Activated naive CD4-positive, alpha-beta T cell treated with anti-CD3 and anti-CD28 coated beads, Interleukin-2, amount 50 U/mL, for 72 hours (primary cell): ENCODE measurements at regions not wholly inside any gene's neighbourhood (a gene's known extent, or its start where the extent isn't known, plus 50 kb on each side); places are given as distances from the start of the nearest gene placed in this dataset.
"Not testable (repeated sequence)": the region's sequence is repeated elsewhere in the genome, so short reads cannot be mapped to it uniquely, and the experiment has no call there.

ENCODE experiments used
- ATAC-seq, 2 donors: fragments of 150-1000 bp; cut with Tn5 transposase; 2 replicates each; pipeline ENCODE4 v1.10.0; 2021; ENCODE audit warnings: mild to moderate bottlenecking in 2 of 2, moderate library complexity in 2 of 2
- DNase-seq, 2 donors: peaks; one replicate each; pipeline ENCODE4 v3.0.0; 2021 to 2022; ENCODE audit warnings: low spot score in 2 of 2
- H3K27ac Mint-ChIP-seq, 2 donors: one replicate each; pipeline ENCODE4 v1.8.0; 2022; ENCODE audit warnings: mild to moderate bottlenecking in 2 of 2, mixed read lengths in 2 of 2
- H3K36me3 Mint-ChIP-seq, 2 donors: one replicate each; pipeline ENCODE4 v1.8.0; 2022; ENCODE audit warnings: mixed read lengths in 2 of 2
- H3K9me3 Mint-ChIP-seq, 2 donors: one replicate each; pipeline ENCODE4 v1.8.0; 2022; ENCODE audit warnings: mixed read lengths in 2 of 2

- no peak for ATAC-seq
- DNase-seq, result no peak
- Mint-ChIP-seq H3K27ac (no peak overlapping the region), H3K36me3 (no peaks in the 10 kb centered on the region), H3K9me3 (peaks cover 6 to 9% of the 10 kb centered on the region in 2 donors)
Observed at GRCh38 chr1:74908797-74909196, 175.8 kb downstream of the TYW3 start.

GRCh38 chr1:74913978-74914377 is 181.0 kb downstream of the TYW3 start:
- Mint-ChIP-seq H3K27ac (no peak overlapping the region), H3K36me3 (no peaks in the 10 kb centered on the region), H3K9me3 (peaks cover 21 to 32% of the 10 kb centered on the region in 2 donors)
- ATAC-seq (no peak), DNase-seq (no peak)

DNA sequence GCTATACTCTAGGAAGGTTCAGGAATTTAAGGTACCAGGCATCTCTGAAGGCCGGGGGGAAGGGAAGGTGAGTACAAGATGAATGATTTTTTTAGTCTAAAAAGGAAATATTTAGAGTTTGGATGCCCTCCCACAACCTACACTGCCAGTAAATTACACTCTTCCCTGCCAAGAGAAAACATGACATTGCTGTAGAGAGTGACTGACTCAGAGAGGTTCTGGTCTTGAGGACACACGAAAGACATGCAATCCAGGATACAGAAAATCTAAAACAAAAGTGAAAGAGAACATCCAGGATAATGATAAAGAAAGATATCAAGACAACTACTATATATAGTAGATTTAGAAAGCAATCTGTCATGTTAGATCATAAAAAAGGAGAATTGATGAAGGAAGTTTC is 200.5 kb downstream of the TYW3 start:
- DNase-seq (no peak), ATAC-seq (no peak)
- Mint-ChIP-seq H3K36me3 (no peaks in the 10 kb centered on the region), H3K27ac (no peak overlapping the region), H3K9me3 (peaks cover 11 to 18% of the 10 kb centered on the region in 2 donors)

DNA sequence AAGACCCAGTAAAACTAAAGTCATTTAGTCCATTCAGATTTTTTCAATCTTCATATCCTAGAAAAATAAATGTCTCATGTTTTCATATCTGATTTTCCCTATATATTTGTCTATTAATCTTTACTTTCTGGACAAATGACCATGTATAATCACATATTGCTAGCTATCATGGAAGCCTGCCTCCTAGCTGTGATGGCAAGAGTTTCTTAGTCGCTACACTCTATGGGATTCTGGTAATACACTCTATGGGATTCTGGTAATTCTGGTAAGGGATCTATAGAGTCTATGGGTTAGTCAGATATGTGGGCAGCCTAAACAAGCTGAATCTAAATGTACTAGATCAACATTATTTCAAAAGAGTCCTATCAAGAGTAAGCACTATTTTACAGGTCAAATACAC is 198.7 kb upstream of the LHX8 start:
- H3K36me3 Mint-ChIP-seq, result no peaks in the 10 kb centered on the region
- DNase-seq, result no peak
- peaks cover 8 to 12% of the 10 kb centered on the region in 2 donors for H3K9me3 Mint-ChIP-seq
- H3K27ac Mint-ChIP-seq, result no peak overlapping the region
- ATAC-seq, result no peak

DNA sequence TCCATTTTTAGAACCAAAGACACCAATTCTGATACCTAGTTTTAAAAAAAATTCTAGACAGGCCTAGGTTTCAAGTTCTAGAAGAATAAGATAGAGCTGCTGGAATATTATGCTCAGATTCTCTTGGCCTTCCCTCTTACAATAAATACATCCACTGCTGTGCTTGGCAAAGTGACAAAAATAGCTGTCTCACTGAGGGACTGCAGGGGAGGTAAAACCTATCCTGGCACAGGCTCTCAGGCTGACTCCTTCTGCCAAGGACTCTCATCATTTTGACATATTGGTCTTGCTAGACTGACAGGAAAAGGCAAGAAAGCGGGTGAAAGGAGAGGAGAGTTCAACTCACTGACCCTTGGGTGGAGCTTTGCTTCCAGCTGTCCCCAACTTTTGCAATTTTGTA is 197.0 kb upstream of the LHX8 start:
- DNase-seq, result no peak
- H3K36me3 Mint-ChIP-seq, result no peaks in the 10 kb centered on the region
- H3K9me3 Mint-ChIP-seq, result peaks cover 14 to 17% of the 10 kb centered on the region in 2 donors
- ATAC-seq, result no peak
- no peak overlapping the region for H3K27ac Mint-ChIP-seq

- DNase-seq (no peak), ATAC-seq (no peak)
- Mint-ChIP-seq H3K9me3 (peaks cover 14 to 18% of the 10 kb centered on the region in 2 donors), H3K36me3 (no peaks in the 10 kb centered on the region), H3K27ac (no peak overlapping the region)
Observed at GRCh38 chr1:74943046-74943445, 191.1 kb upstream of the LHX8 start.

DNA sequence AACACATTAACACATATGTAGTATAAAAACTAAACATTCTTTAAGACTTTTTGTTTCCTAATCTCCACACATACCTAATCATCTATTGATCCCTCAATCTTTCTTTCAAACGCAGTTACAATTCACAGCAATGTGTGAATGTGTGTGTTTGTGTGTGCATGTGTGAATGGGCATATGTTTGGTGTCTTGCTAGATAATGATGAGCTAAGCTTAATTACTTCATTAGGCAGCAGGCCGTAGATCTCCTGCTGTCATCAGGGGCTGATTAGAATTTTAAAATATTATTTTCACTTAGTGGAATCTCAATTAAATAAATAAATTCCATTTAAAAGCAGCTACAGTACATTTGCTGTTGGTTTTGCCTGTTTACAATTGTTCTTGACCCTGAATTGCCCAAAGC is 187.8 kb upstream of the LHX8 start:
- H3K27ac Mint-ChIP-seq, result no peak overlapping the region
- peaks cover 10 to 16% of the 10 kb centered on the region in 2 donors for H3K9me3 Mint-ChIP-seq
- no peaks in the 10 kb centered on the region for H3K36me3 Mint-ChIP-seq
- DNase-seq, result no peak
- no peak for ATAC-seq

GRCh38 chr1:74949348-74949747 is 184.8 kb upstream of the LHX8 start:
- not testable (repeated sequence) for H3K27ac Mint-ChIP-seq, DNase-seq, H3K36me3 Mint-ChIP-seq, ATAC-seq
- peaks cover 0 to 14% of the 10 kb centered on the region in 2 donors for H3K9me3 Mint-ChIP-seq

DNA sequence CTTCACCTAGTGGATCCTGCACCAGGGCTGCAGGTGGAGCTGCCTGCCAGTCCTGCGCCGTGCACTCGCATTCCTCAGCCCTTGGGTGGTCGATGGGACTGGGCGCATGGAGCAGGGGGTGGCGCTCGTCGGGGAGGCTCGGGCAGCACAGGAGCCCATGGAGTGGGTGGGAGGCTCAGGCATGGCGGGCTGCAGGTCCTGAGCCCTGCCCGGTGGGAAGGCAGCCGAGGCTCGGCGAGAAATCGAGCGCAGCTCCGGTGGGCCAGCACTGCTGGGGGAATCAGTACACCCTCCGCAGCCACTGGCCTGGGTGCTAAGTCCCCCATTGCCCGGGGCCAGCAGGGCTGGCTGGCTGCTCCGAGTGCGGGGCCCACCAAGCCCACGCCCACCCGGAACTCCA is 182.2 kb upstream of the LHX8 start:
- ATAC-seq, DNase-seq, H3K27ac Mint-ChIP-seq, H3K36me3 Mint-ChIP-seq: not testable (repeated sequence)
- H3K9me3 Mint-ChIP-seq, result peaks cover 0 to 10% of the 10 kb centered on the region in 2 donors

DNA sequence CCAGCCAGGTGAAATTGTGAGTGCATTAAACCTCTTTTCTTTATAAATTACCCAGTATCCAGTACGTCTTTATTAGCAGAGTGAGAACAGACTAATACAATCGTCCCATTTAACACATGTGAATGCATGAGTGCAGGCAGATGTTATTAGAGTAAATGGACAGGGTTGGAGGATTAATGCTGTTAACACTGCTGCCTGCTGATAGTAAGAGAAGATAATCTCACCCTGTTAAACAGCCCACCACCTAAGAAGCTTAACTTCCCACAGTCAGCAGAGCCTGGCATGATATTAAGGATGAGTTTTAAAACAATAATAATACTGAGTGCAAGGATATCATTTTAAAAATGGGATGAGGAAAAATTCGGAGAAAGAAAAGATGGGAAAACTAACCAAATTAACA is 181.4 kb upstream of the LHX8 start:
- no peak for DNase-seq
- Mint-ChIP-seq H3K27ac (no peak overlapping the region), H3K36me3 (no peaks in the 10 kb centered on the region), H3K9me3 (peaks cover 0 to 10% of the 10 kb centered on the region in 2 donors)
- no peak for ATAC-seq

- no peaks in the 10 kb centered on the region for H3K36me3 Mint-ChIP-seq
- DNase-seq (no peak), ATAC-seq (no peak)
- peaks cover 0 to 13% of the 10 kb centered on the region in 2 donors for H3K9me3 Mint-ChIP-seq
- H3K27ac Mint-ChIP-seq, result no peak overlapping the region
Observed at GRCh38 chr1:74953622-74954021, 180.6 kb upstream of the LHX8 start.

DNA sequence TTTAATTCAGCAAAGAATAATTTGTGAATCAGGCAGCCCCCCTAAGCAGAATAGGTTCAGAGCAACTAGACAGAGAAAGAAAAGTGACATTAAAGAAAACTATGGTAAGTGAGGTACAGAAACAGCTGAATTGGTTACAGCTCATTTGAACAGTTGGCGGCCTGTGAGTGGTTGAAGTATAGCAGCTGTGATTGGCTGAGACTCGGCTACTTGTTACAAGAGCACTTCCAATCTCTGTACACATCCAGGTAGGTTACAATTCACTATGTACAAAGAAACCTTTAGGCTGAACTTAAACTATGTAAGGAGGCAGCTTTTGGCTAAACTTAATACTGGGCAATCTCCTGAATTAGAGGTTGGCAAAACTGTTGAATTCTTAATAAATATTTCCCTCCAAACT is 171.1 kb upstream of the LHX8 start:
- ATAC-seq (no peak), DNase-seq (no peak)
- Mint-ChIP-seq H3K36me3 (no peaks in the 10 kb centered on the region), H3K9me3 (peaks cover 0 to under 1% of the 10 kb centered on the region in 2 donors), H3K27ac (no peak overlapping the region)

GRCh38 chr1:74964508-74965102 is 169.6 kb upstream of the LHX8 start:
- ATAC-seq (no peak), DNase-seq (no peak)
- H3K27ac Mint-ChIP-seq, result no peak overlapping the region
- no peaks in the 10 kb centered on the region for H3K36me3 Mint-ChIP-seq
- H3K9me3 Mint-ChIP-seq, result no peaks in the 10 kb centered on the region

GRCh38 chr1:74969566-74970135 is 164.5 kb upstream of the LHX8 start:
- Mint-ChIP-seq H3K27ac (no peak overlapping the region), H3K36me3 (no peaks in the 10 kb centered on the region), H3K9me3 (no peaks in the 10 kb centered on the region)
- DNase-seq (no peak), ATAC-seq (no peak)

- Mint-ChIP-seq H3K9me3 (peaks cover under 1 to 1% of the 10 kb centered on the region in 2 donors), H3K27ac (no peak overlapping the region), H3K36me3 (no peaks in the 10 kb centered on the region)
- no peak for ATAC-seq
- DNase-seq, result no peak
Observed at GRCh38 chr1:74971982-74972381, 162.2 kb upstream of the LHX8 start.

DNA sequence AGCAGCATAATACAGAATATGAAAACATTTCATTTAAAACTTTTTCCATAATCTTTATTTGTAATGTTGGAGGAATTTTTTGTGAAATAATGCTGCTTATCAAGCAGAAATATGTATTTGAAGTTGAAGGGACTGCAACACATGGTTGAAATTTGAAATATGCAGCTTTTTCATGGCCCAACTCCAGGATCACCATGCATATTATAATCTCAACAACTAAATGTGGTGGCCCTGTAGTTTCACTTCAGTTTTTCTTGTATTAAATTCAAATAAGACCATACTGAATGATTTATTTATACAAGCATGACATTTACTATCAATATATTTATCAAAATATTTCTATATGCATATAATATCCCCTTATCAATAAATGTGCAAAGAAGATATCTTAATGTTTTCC is 157.7 kb upstream of the LHX8 start:
- DNase-seq, result no peak
- H3K9me3 Mint-ChIP-seq, result peaks cover 5% of the 10 kb centered on the region in 2 donors
- no peaks in the 10 kb centered on the region for H3K36me3 Mint-ChIP-seq
- H3K27ac Mint-ChIP-seq, result no peak overlapping the region
- ATAC-seq, result no peak

DNA sequence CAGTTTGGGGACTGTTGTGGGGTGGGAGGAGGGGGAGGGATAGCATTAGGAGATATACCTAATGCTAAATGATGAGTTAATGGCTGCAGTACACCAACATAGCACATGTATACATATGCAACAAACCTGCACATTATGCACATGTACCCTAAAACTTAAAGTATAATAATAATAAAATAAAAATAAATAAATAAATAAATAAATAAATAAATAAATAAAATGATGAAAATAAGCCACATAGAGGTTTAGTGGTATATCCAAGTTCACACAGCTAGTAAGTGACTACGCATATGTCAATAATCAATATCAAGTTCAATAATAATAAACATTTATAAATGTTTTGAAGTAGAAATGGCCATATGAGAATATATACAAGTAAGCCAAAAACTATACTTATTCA is 141.7 kb upstream of the LHX8 start:
- not testable (repeated sequence) for ATAC-seq, H3K27ac Mint-ChIP-seq, DNase-seq, H3K36me3 Mint-ChIP-seq
- peaks cover 6 to 11% of the 10 kb centered on the region in 2 donors for H3K9me3 Mint-ChIP-seq

- Mint-ChIP-seq H3K36me3 (no peaks in the 10 kb centered on the region), H3K27ac (no peak overlapping the region), H3K9me3 (peaks cover 0 to 4% of the 10 kb centered on the region in 2 donors)
- DNase-seq (no peak), ATAC-seq (no peak)
Observed at GRCh38 chr1:74995821-74996220, 138.4 kb upstream of the LHX8 start.
